DMS 273 (cell line): ENCODE measurements at regions not wholly inside any gene's neighbourhood (a gene's known extent, or its start where the extent isn't known, plus 50 kb on each side); places are given as distances from the start of the nearest gene placed in this dataset.

Experiments
- DNase-seq: peaks from one replicate; lab custom pipeline; 2025; ENCODE audit not compliant: unreplicated experiment; lab: John Stamatoyannopoulos, UW

GRCh38 chr20:39107741-39108140 lies 145.6 kb downstream of the DHX35 start:
- no peak for DNase-seq

GRCh38 chr20:39106791-39107190 lies 144.6 kb downstream of the DHX35 start:
- DNase-seq: no peak

GRCh38 chr20:39105551-39105950 lies 143.4 kb downstream of the DHX35 start:
- DNase-seq: no peak

- peak; percentile 19 for DNase-seq
Observed at GRCh38 chr20:39103732-39104131, 141.6 kb downstream of the DHX35 start.

GRCh38 chr20:39103305-39103704 lies 141.2 kb downstream of the DHX35 start:
- no peak for DNase-seq

GRCh38 chr20:39101895-39102294 lies 139.8 kb downstream of the DHX35 start:
- no peak for DNase-seq

GRCh38 chr20:39100691-39101090 lies 138.5 kb downstream of the DHX35 start:
- no peak for DNase-seq

- DNase-seq: no peak
Observed at GRCh38 chr20:39097889-39098288, 135.7 kb downstream of the DHX35 start.

- DNase-seq: no peak
Observed at GRCh38 chr20:39095870-39096269, 133.7 kb downstream of the DHX35 start.

- DNase-seq: no peak
Observed at GRCh38 chr20:39094391-39094790, 132.2 kb downstream of the DHX35 start.

- no peak for DNase-seq
Observed at GRCh38 chr20:39092733-39093410, 130.7 kb downstream of the DHX35 start.

- no peak for DNase-seq
Observed at GRCh38 chr20:39090906-39091305, 128.8 kb downstream of the DHX35 start.

GRCh38 chr20:39089797-39090196 lies 127.7 kb downstream of the DHX35 start:
- no peak for DNase-seq
